ENCODE measurements at regions not wholly inside any gene's neighbourhood (a gene's known extent, or its start where the extent isn't known, plus 50 kb on each side); places are given as distances from the start of the nearest gene placed in this dataset.
"Not testable (repeated sequence)": the region's sequence is repeated elsewhere in the genome, so short reads cannot be mapped to it uniquely, and the experiment has no call there.

DNA sequence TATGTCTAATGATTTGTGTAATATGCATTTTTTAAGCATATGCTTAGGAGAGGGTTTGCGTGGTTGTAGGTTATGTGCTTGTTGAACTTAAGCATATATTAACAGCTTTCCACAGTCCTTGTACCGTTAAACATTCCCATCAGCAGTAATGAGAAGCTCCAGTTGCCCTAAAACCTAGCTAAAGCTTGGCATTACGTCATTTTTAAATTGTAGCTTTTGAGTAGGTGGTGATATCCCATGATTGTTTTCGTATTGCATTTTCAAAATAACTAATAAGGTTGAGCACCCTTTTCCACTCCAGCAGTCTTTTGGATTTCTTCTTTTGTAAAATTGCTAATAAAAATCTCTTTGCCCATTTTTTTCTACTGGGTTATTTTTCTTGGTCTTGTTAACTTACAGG is 453.1 kb upstream of the GCFC2 start:
- DNase-seq, result no peak

DNA sequence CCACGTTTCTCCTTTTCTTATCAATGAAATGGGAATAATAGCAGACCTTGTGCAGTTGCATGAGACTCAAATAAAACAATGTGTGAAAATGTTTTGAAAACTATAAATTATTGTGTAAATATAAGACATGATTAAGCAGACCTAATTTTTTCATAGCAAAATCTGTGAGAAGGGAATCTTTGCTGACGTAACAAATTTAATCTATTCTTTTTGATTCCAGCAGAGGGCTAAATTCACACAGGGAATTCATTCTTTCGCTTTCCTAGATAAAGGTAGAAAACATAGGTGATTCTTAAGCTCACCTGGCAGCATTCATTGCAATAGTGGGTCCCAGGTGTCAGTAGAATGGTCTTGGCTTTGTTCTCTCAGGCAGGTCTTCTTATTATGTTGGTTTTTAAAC is 450.0 kb upstream of the GCFC2 start:
- no peak for DNase-seq

DNA sequence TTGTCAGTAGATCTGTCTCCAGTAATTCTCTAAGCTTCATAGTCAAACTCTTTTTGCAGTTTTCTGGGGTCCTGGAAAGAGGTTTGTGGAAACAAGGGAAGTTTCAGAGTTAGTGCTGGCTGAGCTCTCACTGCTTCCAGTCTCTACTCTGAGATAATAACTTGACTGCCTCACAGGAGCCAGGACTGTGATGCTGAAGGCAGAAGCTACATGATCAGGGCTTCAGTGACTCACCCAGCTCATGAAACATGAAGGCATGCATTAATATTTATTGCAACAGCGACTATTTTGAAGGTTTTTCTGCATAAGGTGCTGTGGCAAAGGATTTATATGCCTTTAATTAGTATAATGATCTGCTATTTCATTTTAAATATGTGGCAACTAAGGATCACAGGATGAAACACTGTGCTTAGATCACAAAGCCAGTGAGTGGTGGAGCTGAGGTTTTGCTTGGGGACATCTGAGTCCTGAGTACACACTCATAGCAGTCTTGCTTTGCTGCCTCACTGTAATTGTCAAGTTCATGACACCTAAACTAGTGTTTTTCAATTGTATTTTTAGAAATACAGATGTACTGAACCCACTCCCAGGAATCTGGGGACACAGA is 448.4 kb upstream of the GCFC2 start:
- DNase-seq, result no peak

DNA sequence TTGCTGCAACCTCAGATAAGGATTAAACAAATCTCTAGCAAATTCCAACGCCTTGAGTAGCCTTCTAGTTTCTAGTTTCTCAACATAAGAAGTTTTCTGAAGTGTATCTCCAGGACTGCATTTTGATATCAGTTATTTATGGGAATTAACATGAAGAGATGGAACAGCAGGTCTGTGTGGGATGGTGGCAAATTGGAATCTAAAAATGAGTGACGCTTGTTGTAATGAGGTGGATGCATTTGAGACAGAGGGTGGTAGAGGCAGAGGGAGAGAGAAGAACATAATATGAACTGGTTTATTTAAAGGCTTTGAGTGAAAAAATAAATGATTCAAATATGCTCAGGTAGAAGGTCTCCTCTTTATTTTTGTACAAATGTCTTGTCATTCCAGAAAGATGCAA is 446.8 kb upstream of the GCFC2 start:
- no peak for DNase-seq

DNA sequence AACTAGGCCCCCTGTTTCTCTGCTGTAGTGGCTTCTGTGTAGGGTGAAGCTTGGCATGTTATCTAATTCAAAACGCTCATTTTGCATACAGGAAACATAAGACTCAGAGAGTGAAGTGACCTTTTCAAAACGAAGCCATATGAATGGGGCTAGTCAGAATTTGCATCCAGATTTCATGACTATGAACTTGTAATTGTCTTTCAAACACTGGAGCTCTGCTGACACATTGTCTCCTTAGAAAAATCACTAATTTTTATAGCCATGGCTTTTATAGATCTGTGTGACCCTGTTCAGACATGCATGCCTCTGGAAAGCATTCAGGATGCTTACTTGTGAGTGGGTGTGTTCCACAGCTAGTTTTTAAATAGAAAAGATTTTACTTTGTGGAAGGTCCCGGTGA is 444.3 kb upstream of the GCFC2 start:
- no peak for DNase-seq

DNA sequence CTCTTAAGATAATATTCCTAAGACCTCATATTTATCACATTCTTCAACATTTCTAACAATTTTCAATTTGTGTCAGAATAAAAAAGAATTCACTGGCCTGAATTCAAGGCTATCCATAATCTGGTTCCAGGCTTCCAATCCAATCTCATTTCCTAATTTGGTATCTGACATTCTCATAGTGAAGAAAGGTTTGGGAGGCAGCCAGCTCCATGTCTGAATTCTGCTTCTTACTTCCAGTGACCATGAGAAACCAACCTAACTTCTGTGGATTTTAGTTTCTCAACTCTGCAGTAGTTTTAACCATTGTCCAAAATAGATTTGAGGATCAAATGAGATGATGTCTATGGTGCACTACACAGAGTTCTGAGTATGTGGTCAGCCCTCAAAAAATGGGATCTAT is 439.1 kb upstream of the GCFC2 start:
- no peak for DNase-seq

DNA sequence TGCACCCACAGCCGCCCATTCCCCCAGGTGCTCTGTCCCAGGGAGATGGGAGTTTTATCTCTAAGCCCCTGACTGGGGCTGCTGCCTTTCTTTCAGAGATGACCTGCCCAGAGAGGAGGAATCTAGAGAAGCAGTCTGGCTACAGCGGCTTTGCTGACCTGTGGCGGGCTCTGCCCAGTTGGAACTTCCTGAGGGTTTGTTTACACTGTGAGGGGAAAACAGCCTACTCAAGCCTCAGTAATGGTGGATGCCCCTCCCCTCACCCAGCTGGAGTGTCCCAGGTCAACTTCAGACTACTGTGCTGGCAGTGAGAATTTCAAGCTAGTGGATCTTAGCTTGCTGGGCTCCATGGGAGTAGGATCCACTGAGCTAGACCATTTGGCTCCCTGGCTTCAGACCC is 428.6 kb upstream of the GCFC2 start:
- not testable (repeated sequence) for DNase-seq

DNA sequence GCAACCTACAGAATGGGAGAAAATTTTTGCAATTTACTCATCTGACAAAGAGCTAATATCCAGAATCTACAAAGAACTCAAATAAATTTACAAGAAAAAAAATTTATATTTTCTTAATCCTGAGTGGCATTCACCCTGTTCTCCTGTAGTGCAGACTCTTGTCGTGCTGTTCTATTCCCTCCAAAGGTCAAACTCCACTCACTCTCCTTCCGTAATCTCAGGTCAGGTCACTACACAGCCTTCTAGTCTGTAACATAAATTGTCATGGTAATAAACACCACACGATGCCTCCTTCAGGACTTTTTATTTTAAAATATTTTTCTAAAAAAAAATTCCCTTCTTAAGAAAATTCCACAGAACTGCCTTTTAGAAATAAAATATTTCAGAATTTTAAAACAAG is 417.9 kb upstream of the GCFC2 start:
- DNase-seq, result no peak

DNA sequence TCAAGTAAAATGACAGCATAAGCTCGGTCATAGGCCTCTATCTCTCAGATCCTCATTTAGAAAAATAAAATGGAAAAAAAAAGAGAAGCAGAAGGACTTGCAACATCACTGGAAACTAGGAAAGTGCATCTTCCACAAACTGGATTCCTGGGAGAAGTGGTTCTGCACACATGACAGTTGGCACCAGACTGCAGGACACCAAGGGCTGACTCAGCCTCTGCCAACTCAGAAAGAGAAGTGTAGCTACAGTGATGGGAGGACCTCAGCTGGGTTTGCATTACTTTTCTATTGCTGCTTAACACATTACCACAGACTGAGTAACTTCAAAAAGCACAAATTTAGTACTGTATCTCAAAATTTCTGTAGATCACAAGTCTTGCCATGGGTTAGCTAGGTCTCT is 409.5 kb upstream of the GCFC2 start:
- DNase-seq, result no peak

DNA sequence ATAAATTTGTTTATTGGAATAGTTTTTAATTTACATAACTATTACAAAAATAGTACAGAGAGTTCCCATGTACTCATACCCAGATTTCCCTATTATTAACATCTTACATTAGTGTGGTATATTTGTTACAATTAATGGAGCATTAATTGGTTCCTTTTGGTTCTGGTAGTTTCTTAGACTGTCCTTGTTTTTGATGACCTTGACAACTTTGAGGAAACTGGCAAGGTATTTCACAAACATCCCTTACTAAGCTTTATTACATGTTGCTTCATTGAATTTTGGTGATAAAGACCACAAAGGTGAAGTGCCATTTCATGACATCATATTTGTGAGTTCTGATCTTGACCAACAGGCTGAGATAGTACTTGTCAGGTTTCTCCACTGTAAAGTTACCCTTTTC is 379.0 kb upstream of the GCFC2 start:
- no peak for DNase-seq

DNA sequence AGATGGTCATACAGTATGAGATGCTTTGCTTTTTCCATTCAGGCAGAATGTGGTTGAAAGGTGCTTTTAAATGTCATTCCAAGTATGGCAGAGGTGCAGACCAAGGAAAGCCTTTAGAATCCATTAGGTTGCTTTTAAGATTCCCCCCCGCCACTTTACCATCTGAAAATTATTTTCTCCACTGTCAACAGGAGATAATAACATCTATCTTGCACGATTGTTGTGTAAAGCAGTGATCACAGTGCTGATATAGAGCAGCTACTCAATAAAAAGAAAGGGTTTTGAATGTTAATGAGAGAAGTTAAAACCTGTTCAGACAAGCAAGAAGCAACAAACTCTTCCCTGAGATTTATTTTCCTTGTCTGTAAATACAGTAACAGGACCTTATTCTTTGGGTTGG is 372.5 kb upstream of the GCFC2 start:
- no peak for DNase-seq

DNA sequence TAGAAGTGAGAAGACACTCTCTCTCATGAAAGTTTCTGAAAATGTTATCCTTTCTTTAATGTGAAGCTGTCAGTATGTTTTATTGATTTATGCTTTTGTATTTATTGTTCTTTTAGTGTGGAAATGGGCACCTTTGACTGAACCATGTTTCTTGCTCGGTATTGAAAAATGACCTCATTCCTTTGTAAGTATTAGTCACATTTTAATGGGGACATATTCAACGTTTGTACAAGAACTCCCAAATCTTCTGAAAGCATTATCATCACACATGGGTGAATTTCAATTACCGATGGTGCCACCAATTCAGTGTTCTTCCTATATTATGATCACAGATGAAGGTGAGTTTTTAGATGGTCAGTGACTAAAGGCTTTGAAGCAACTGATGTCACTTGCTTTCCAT is 371.8 kb upstream of the GCFC2 start:
- DNase-seq, result no peak

DNA sequence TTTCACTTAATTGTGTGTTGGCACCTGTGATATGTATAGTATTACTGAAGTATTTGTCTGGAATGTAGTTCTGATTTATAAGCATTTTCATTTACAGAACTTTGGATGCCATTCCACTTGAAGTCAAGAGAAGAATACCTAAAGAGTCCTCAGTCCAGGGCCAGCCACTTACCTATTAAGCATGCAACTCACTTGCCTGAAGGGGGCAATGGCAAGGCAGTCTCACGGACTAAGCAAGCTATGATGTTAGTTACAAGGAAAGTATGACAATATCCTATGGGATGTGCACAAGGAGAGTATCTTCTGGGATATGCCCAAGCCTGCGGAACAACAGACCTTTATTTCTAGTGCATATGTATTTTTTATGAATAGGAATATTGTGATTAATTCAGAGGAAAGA is 369.4 kb upstream of the GCFC2 start:
- DNase-seq, result no peak

DNA sequence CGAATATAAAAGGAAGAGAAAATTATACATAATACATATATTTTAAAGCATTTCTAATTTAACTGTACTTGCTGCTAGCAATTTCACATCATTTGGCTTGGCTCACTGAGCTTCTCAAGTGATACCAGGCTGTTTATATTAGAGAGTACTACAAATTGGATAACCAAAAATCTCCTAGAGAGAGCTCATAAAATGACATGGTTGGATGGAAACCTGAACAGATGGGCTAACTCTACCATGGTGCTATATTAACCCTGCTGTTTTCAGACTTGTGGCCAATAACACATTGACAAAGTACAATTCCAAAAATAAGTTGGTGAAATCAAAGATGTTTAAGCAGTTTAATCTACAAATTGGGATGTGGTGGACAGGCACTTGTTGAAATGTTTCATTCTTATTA is 364.4 kb upstream of the GCFC2 start:
- no peak for DNase-seq

DNA sequence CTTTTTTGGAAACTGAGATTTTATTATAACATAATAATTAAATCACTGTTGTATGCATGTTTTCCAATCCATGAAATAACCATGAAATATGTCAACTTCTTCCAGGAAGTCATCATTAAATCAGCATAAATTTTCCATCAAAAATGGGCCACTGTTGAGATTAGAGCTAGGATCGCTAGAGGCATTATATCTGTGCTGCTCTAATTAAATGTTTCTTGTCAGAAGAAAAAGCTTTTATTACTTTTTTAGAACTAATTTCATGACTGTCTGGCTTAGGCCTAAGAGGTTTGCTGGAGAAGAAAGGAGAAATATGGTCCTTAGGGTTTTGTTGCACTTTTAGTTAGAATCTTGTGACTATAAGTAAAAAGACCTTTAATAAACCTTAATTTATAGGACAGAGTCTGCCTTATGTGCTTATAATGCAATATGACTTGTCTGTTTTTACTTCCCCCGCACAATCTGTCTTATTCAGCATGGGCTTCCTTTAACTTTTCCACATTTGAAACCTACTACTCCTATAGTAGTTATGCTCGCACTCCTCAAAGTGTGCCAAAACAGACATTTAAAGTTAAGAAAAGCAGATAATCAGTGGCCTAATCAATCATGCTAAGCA is 363.4 kb upstream of the GCFC2 start:
- no peak for DNase-seq

DNA sequence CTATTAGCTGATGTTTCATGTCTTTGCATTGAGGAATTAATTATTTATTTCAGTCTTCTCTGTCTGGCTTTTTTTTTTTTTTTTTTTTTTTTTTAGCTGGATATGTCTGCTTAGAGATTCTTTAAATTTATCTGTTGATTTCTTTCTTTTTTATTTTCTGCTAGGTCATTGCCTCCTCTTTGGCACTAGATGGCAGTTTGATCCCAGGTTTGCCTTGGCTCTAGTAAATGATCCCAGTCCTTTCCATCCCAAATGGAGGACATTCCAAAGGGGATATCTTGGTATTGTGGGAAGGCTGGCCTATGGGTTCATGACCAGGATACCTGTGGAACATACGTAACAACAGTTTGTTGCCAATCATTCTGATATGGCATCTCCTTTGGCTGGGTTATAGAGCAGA is 339.5 kb upstream of the GCFC2 start:
- DNase-seq, result no peak

DNA sequence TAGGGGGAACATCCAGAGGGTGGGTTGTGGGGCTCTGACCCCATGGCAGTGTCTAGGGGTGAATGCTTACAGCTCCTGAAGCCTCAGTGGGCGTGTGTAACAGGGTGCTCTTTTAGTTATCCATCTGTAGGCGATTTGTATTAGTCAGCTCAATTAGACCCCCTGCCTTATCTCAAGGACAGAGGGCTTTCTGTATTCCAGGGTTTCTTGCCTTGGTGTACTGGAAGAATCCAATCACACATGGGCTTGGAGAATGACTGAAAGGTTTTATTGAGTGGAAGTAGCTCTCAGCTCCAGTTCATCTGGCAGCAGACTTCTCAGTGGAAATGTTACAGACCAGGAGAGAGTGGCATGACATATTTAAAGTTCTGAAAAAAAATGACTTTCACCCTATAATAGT is 334.0 kb upstream of the GCFC2 start:
- DNase-seq, result no peak

DNA sequence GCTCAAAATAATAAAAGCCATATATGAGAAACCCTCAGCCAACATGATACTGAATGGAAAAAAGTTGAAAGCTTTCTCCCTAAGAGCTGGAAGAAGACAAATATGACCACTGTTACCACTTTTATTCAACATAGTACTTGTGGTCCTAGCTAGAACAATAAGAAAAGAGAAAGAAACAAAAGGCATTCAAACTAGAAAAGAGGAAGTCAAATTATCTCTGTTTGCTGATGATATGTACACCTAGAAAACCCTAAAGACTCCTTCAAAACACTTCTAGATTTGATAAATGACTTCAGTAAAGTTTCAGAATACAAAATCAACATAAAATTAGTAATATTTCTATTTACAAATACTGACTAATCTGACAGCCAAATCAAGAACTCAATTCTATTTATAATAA is 328.8 kb upstream of the GCFC2 start:
- DNase-seq, result no peak

DNA sequence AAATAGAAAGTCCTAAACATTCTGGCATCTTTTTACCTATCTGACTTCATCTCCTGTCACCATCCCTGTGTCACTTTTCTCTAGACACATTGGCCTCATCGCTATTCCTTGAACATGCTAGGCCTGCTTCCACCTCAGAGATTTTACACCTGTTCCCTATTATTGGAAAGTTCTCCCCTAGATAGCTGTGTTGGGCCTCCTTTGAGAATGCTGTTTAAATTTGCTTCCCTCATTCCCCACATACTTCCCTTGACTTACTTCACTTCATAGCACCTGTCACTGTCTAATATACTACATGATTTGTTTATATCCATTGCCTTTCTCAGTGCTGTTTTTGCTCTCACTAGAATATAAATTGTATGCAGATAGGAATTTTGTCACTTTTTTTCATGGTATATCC is 317.0 kb upstream of the GCFC2 start:
- no peak for DNase-seq

DNA sequence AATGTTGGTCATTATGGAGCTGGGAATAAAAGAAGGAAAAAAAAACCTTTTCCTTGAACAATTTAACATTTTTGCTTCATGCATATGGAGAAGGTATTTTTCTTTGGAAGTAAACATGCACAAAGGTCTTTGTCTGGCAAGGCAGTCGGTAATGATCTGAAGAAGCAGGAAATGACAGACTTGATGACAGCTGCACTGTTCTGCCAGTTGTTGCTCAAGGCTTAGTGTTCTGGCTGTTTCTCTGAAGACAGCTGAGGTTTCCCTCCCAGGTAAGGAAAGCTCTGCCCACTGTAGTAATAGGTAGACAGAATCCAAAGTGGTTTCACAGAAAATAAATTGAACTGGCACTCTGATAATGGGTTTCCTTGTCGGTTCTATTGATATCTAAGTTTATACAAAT is 308.4 kb upstream of the GCFC2 start:
- no peak for DNase-seq

DNA sequence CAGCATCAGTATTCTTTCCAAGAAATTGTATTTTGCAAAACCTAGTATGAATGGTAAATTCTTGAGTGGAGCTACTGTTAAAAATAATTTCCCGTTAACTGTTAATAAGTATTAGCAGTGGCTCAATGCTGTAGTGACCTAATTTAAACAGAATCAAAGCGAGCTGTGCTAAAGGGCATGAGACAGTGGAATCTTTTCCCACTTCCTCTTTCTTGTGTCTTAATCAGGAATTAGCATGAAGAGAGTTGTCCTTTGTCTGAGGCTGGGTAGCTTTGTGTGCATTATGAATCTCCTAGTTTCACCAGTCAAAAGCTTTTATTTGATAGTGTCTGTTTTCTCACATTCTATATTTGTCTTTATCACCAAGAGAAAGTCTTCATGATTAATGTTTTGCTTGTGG is 298.8 kb upstream of the GCFC2 start:
- no peak for DNase-seq

DNA sequence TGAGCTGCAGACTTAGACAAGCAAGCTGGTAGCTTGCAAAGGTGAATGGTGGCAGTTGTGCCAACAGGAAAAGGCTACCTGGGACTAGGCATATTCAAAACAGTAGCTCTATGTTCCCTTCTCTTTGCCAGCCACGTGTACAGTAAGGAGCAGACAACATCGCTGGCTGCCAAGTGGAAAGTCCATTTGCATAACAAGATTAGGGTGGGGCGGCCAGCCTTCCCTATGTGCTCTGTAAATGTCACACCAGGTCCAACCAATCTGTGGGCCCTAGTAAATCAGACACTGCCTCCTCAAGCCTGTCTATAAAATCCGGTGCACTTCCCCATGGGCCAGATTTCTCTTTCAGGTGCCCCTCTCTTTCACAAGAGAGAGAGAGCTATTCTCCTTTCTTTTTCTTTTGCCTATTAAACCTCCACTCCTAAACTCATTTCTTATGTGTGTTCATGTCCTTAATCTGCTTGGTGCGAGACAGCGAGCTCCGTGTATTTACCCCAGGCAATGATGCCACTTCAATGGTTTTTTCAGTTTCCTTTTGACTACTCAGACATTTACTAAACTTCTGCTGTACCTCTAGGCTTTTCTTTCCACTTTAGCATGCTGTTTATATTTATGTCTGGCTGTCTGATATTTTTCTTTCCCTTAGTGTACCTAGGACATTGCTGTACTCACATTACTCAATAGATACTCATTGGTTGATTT is 297.4 kb upstream of the GCFC2 start:
- no peak for DNase-seq

DNA sequence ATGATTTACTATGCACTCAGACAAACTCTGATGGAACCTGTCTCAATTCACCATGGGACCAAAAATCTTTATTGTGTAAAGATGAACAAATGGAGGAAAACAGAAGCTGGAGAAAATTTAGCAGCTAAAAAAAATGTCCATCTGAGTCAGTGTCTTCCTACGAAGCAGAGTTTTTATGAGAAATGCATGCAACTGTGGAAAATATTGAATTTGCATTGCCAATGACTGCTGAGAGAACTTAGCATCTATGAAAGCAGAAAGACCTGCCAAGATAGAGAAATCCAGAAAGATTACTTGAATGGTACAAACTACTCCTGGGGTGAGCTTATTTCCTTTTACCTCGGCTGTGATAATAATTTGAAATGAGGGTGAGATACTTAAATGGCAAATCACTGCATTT is 289.7 kb upstream of the GCFC2 start:
- DNase-seq, result no peak

DNA sequence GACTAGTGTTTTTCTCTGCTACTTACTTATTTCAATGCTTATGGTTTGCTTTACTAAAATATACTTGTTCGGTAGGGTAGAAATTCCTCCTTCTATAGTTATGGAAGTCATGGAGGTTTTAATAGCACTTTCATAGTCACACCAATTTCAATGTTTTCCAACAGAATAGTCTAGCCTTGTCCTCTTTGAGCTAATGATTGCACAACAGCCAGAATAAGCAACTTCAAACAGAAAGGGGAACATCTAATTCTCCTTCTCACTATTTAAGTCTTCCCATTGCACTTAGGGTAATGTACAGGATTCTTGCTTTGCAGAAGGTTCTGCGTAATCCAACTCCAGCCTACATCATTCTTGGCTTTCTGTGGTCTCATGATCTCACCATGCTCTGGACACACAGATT is 287.7 kb upstream of the GCFC2 start:
- DNase-seq, result no peak

DNA sequence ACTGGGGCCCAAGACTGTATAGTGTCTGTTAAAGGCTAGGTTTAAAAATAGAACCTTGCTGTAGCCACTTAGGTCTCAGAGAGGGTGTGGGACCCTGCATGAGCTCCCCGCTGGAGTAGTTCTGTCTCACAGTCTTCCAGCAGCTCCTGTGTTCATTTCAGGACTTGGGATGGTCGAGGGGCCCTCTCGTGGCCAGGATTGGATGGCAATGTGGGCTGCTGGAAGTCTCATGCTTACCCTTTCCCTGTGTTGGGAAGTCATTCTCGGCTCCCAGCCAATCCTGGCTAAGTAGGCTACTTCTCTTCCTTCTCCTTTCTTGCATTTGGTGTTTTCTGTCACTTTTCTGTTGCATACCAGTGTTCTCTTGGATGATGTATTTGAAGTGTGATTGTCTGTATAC is 284.0 kb upstream of the GCFC2 start:
- no peak for DNase-seq
